GM19025 (cell line): ENCODE measurements at regions not wholly inside any gene's neighbourhood (a gene's known extent, or its start where the extent isn't known, plus 50 kb on each side); places are given as distances from the start of the nearest gene placed in this dataset.
"Not testable (repeated sequence)": the region's sequence is repeated elsewhere in the genome, so short reads cannot be mapped to it uniquely, and the experiment has no call there.

Experiments used
- ATAC-seq: cut with Tn5 transposase; IDR thresholded peaks from one replicate; pipeline ENCODE4 v1.9.1; 2021; ENCODE audit warnings: mild to moderate bottlenecking, low read depth, moderate library complexity; ENCODE audit not compliant: unreplicated experiment

GRCh38 chr6:23523771-23524170 is 602.2 kb upstream of the NRSN1 start:
- ATAC-seq = no peak

GRCh38 chr6:23524548-23524947 is 601.5 kb upstream of the NRSN1 start:
- ATAC-seq = no peak

GRCh38 chr6:23526526-23526925 is 599.5 kb upstream of the NRSN1 start:
- no peak for ATAC-seq

- ATAC-seq = no peak
Measured at GRCh38 chr6:23529902-23530301, 596.1 kb upstream of the NRSN1 start.

- ATAC-seq = no peak
Measured at GRCh38 chr6:23531666-23532065, 594.3 kb upstream of the NRSN1 start.

GRCh38 chr6:23532227-23532626 is 593.8 kb upstream of the NRSN1 start:
- no peak for ATAC-seq

GRCh38 chr6:23533311-23533710 is 592.7 kb upstream of the NRSN1 start:
- ATAC-seq = no peak

GRCh38 chr6:23533944-23534343 is 592.1 kb upstream of the NRSN1 start:
- no peak for ATAC-seq

- no peak for ATAC-seq
Measured at GRCh38 chr6:23534351-23534750, 591.7 kb upstream of the NRSN1 start.

- ATAC-seq = no peak
Measured at GRCh38 chr6:23535101-23535500, 590.9 kb upstream of the NRSN1 start.

GRCh38 chr6:23537828-23538227 is 588.2 kb upstream of the NRSN1 start:
- no peak for ATAC-seq

- no peak for ATAC-seq
Measured at GRCh38 chr6:23547851-23548250, 578.2 kb upstream of the NRSN1 start.

- not testable (repeated sequence) for ATAC-seq
Measured at GRCh38 chr6:23554953-23555352, 571.1 kb upstream of the NRSN1 start.

GRCh38 chr6:23559587-23560343 is 566.2 kb upstream of the NRSN1 start:
- ATAC-seq = no peak

- no peak for ATAC-seq
Measured at GRCh38 chr6:23561732-23562131, 564.3 kb upstream of the NRSN1 start.

- no peak for ATAC-seq
Measured at GRCh38 chr6:23562554-23562953, 563.5 kb upstream of the NRSN1 start.

- ATAC-seq = no peak
Measured at GRCh38 chr6:23563323-23563722, 562.7 kb upstream of the NRSN1 start.

GRCh38 chr6:23566418-23566817 is 559.6 kb upstream of the NRSN1 start:
- ATAC-seq = no peak

GRCh38 chr6:23568292-23568691 is 557.7 kb upstream of the NRSN1 start:
- no peak for ATAC-seq

- ATAC-seq = no peak
Measured at GRCh38 chr6:23584134-23584763, 541.8 kb upstream of the NRSN1 start.

GRCh38 chr6:23587582-23587981 is 538.4 kb upstream of the NRSN1 start:
- ATAC-seq = no peak

- no peak for ATAC-seq
Measured at GRCh38 chr6:23589811-23590210, 536.2 kb upstream of the NRSN1 start.
